GM19328 (cell line): ENCODE measurements at regions not wholly inside any gene's neighbourhood (a gene's known extent, or its start where the extent isn't known, plus 50 kb on each side); places are given as distances from the start of the nearest gene placed in this dataset.

Source experiments
- ATAC-seq: cut with Tn5 transposase; IDR thresholded peaks from one replicate; pipeline ENCODE4 v1.9.1; 2021; ENCODE audit warnings: mild to moderate bottlenecking, moderate library complexity; ENCODE audit not compliant: unreplicated experiment

- no peak for ATAC-seq
These were observed 215.5 kb upstream of the BMP4 start for GRCh38 chr14:54172114-54172513.

DNA sequence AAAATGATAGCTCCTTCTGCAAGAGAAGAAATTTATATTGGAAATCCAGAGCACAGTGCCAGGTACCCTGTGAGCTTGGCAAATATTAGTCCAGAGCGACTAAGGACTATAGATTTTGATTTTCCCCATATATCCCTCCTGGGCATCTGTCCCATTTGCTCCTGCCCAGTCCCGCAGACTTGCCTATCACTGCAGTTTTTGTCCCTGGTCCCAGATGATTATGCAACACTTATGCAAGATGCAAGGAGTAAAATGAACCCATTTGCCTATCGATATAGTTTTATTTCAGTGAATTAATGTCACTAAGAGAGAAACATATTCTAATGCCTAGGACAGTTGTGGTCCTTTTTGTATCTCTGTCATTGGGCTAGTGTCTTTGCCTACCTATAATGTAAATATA, 215.9 kb upstream of the BMP4 start:
- no peak for ATAC-seq

DNA sequence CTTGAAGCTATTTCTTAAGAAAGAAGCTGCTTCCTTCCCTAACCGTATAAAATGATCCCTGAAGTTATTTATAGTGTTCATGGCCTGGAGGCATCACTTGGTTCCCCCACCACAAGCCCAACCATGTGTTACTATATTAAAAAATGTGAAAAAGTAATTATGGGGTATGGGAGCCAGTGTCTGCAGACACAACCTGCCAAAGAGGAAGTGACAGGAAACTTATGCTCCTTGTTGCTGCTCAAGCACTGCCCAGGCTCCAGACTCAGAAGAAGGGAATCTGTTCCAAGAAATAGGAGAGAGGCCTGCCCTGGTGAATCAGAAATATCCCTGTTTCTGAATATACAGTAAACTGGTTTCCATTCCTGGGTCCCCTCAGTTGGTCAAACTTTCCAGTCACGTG, 217.2 kb upstream of the BMP4 start:
- no peak for ATAC-seq

DNA sequence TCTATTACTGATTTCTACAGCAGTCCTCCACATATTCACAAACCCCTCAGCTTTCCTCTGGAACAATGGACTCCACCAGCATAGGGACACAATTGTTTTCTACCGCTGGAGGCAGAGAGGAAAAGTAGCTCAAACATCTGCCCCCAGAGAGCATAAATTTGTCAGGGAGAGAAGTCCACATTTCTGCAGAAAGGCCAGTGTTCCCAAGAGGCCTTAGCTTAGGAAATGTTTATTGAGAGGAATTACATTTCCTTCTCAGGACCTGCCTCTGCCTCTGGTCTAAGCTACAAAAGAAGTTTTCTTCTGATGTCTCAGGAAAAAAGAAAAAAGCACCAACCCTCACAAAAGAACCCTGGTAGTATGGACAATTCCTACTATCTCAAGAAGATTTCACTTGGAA, 217.8 kb upstream of the BMP4 start:
- ATAC-seq, result no peak

GRCh38 chr14:54175298-54175942, 218.8 kb upstream of the BMP4 start:
- ATAC-seq, result no peak

DNA sequence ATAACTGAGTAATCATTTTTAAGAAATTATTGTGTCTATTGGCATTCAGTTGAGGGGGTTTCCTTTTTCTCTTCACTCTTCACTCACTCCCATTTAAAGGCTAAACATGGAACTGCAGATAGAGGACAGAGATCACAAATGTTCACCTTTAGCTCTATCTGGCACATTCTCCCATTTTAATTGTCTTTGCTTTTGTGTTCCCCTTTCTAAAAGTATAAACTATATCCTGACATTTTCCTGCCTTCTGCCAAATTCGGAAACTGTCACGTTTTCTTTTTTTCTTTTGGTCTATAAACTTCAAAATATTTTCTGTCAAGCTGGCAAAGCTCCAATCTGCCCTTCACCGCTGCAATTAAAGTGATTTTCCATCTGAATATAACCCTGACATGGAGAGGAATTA, 219.8 kb upstream of the CDKN3 start:
- no peak for ATAC-seq

DNA sequence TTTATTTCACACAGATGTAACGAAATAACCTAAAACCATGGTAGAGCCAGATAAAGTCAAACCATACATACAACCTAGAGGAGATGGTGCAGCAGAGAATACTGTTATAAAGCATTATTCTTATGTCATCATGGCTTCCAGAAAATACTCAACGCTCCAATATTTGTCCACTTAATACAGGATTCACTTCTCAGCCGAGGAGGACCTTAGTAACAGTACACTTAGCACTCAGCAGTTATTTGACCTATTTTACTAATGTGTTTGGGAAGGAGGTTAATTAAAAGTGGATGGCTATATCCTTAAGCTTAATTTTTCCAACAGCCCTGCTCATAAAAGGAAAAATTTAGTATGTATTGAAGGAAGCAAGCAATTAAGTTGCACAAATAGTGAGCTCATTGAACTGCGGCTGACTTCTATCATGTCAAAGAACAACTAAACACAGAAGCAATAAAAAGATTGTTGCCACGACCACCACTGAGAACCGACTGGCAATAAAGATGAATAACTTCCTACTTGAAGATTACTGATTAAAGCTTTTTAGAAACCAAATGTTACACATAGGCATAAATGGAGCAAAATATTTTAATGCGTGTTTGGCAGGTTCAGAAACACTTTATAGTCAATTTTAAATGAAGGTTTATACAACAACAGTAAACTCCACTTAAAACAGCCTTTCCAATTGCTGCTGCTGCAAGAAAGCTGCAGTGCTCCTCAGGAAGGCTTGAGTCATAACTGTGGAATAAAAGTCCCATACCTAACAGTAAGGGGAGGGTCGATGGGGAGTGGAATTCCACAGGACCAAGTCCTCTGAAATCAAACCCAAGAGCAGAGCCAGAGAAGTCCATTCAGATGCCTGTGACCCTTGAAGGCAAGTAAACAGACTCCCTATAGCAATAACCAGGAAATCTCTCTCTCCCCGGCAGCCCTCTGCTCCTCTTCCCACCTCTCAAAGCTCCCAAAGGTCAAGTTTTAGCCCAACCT, 218.9 kb upstream of the CDKN3 start:
- no peak for ATAC-seq

- no peak for ATAC-seq
These were observed 214.3 kb upstream of the CDKN3 start for GRCh38 chr14:54182419-54183045.

GRCh38 chr14:54186821-54187763, 209.7 kb upstream of the CDKN3 start:
- no peak for ATAC-seq

DNA sequence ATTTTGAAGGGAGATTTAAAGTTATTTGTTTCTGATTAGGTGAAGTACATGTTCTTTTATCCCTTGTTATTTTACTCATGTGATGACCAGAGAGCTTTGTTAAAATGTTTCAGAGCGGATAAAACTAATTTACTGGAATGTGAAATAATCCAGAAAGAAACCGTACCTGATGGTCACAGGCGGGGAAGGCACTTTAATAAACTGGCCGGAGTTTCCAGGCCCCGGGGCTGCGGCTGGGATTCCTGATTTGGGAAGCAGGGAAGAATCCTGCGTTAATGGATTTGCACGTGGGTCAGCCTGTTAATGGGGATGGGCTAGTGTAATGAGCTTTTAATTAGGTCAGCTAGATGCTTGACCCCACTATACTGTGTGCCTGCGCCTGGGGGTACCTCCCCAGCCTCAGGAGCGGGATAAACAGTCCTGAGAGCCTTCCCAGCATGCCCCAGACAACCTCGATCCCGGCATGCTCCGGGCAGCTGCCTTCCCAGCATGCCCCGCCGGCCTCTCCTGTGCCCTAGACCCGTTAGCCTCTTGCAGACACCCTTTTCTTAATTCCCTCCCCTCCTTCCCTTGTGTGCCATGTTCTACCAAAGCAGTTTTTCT, 208.6 kb upstream of the CDKN3 start:
- no peak for ATAC-seq

- no peak for ATAC-seq
These were observed 207.5 kb upstream of the CDKN3 start for GRCh38 chr14:54189333-54189732.

DNA sequence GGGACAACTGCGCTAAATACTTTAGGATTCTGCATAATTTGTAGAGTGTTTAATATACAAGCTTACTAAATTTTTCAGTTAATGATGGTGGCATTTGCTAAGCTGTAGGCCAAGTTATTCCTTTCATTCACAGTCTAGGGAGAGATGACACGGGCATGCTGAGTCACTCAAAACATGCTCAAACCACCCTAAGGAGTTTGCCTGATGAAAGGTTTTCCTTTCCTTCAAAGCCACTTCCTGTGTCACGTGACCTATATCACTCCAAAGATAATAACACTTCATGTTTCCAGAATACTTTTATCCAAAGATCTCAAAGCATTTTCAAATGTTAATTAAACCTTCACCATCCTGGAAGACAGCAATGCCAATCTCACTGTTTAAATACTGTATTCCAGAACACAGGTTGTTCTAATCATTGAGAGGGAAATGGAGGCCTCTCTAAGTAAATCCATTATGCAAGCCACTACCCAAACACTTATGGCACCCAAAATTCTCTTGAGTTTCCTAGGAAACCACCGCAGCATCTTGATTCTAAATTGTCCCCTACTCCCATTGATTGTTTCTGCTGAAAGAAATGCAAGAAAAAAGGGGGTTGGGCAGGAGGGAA, 207.0 kb upstream of the CDKN3 start:
- no peak for ATAC-seq

DNA sequence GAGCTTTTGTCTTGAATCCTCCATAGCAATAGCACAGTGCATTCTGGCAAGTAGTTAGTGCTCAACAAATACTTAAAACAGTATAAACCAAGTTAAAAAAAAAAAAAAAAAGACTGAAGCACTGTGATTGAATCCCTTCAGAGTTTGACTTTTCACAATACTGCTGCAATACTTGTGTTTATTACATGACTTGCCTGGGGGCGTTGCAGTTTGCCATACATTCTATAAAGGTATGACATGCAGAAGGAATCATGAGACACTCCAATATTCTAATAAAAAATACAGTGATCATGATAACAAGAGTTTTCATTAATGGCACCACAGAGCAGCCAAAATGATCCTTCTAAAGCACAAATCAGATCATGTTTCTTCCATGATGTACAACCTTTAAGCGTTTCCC, 205.0 kb upstream of the CDKN3 start:
- no peak for ATAC-seq

- ATAC-seq, result no peak
These were observed 204.2 kb upstream of the CDKN3 start for GRCh38 chr14:54192610-54193009.

GRCh38 chr14:54193871-54194270, 202.9 kb upstream of the CDKN3 start:
- no peak for ATAC-seq

DNA sequence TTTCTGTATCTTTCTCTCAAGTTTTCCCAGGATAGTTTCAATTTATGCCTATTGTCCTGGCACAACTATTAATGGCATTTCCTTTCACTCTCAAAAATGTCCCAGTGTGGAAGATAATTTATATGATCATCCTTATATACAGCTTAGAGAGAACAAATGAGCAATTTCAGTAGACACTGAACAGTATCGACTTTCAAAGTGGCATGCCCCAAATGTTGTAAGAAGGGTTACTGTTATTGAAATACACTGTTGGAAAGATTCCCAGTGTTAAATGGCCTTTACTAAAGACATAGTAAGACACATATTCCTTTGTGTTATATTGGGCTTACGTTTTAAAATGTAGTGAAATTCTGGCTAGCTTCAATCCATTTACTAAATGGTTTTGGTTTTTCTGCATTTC, 202.3 kb upstream of the CDKN3 start:
- ATAC-seq, result no peak

GRCh38 chr14:54197369-54197768, 199.4 kb upstream of the CDKN3 start:
- ATAC-seq, result no peak

GRCh38 chr14:54200726-54201125, 196.1 kb upstream of the CDKN3 start:
- no peak for ATAC-seq

DNA sequence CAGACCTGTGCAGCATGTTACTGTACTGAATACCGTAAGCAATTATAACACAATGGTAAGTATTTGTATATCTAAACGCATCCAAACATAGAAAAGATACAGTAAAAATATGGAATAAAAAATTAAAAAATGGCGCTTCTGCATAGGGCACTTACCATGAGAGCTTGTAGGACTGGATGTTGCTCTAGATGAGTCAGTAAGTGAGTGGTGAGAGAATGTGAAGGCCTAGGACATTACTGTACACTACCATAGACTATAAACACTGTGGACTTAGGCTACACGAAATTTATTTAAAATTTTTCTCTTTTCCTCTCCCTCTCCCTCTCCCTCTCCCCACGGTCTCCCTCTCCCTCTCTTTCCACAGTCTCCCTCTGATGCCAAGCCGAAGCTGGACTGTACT, 194.5 kb upstream of the CDKN3 start:
- no peak for ATAC-seq

DNA sequence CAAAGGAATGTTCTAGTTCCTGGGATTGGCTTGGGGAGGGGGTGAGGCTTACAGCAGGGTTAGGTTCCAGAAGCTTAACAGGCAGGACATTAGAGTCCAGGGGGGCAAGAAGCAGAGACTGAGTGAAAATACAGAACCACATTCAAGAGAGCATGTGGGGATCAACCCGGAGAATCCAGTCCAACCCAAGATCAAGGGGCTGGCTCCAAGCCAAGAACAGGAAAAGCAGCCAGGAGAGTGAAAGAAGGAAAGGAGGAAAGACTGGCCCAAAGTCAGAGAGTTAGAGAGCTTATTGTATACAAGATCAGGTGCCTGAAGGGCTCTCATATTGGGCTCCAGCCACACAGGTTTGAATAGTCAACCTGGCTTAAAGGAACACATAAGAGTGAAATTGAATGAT, 190.3 kb upstream of the CDKN3 start:
- ATAC-seq, result no peak
